WTC11 (cell line): ENCODE measurements at regions not wholly inside any gene's neighbourhood (a gene's known extent, or its start where the extent isn't known, plus 50 kb on each side); places are given as distances from the start of the nearest gene placed in this dataset.

ENCODE experiments used
- ATAC-seq: fragments of 200-7000 bp; cut with Tn5 transposase; 2 replicates; pipeline ENCODE4 v1.10.0; 2021; ENCODE audit warnings: mild to moderate bottlenecking, moderate library complexity
- CTCF ChIA-PET: fragments of 300-600 bp; sonication (Branson Sonifier 250); formaldehyde crosslinking; loops from one replicate; lab custom pipeline; 2021; ENCODE audit warnings: antibody characterized with exemption; lab: Charles Lee
- POLR2A ChIA-PET: fragments of 350-600 bp; sonication (Branson Sonifier 250); formaldehyde crosslinking; loops from one replicate; lab custom pipeline; 2021; ENCODE audit warnings: antibody characterized with exemption; lab: Charles Lee
- DNase-seq: peaks from one replicate; pipeline ENCODE4 v3.0.0; 2021; ENCODE audit warnings: low spot score
- H3K27ac Mint-ChIP-seq: 2 replicates; pipeline ENCODE4 v1.8.0; 2021; ENCODE audit warnings: mixed read lengths
- H3K27me3 Mint-ChIP-seq: 2 replicates; pipeline ENCODE4 v1.8.0; 2021; ENCODE audit warnings: low read depth, mild to moderate bottlenecking, moderate library complexity, mixed read lengths
- H3K36me3 Mint-ChIP-seq: 2 replicates; pipeline ENCODE4 v1.8.0; 2021; ENCODE audit warnings: mixed read lengths
- H3K4me1 Mint-ChIP-seq: 2 replicates; pipeline ENCODE4 v1.8.0; 2022; ENCODE audit warnings: mixed read lengths
- H3K4me3 Mint-ChIP-seq: 2 replicates; pipeline ENCODE4 v1.8.0; 2021; ENCODE audit warnings: mild to moderate bottlenecking, moderate library complexity, mixed read lengths
- H3K9me3 Mint-ChIP-seq: 2 replicates; pipeline ENCODE4 v1.8.0; 2021; ENCODE audit warnings: mixed read lengths
- ELF4 ChIP-seq: sonication (generic); formaldehyde crosslinking; IDR thresholded peaks from 2 replicates; pipeline ENCODE4 v1.8.1; 2022; ENCODE audit warnings: low read depth, mild to moderate bottlenecking, moderate library complexity, missing genetic modification reagents
- ETV6 ChIP-seq: sonication (generic); formaldehyde crosslinking; IDR thresholded peaks from 2 replicates; pipeline ENCODE4 v1.8.1; 2022; ENCODE audit warnings: mild to moderate bottlenecking, missing genetic modification reagents
- FOXK1 ChIP-seq: sonication (generic); formaldehyde crosslinking; IDR thresholded peaks from 2 replicates; pipeline ENCODE4 v1.8.0; 2022; ENCODE audit warnings: mild to moderate bottlenecking, moderate library complexity, missing genetic modification reagents
- GABPB1 ChIP-seq: sonication (generic); formaldehyde crosslinking; IDR thresholded peaks from 2 replicates; pipeline ENCODE4 v1.8.1; 2023; ENCODE audit warnings: mild to moderate bottlenecking, missing genetic modification reagents
- GRHL2 ChIP-seq: fragments of 250-450 bp; sonication (Bioruptor Pico); IDR thresholded peaks from 2 replicates; pipeline ENCODE4 v1.8.0; 2022; ENCODE audit warnings: mild to moderate bottlenecking, moderate library complexity; ENCODE audit not compliant: insufficient replicate concordance, severe bottlenecking
- GTF2I ChIP-seq: fragments of 250-450 bp; sonication (Bioruptor Pico); conservative IDR thresholded peaks from 2 replicates; pipeline ENCODE4 v1.4.0; 2021; ENCODE audit warnings: mild to moderate bottlenecking
- HMGA2 ChIP-seq: fragments of 250-450 bp; sonication (Bioruptor Pico); IDR thresholded peaks from 2 replicates; pipeline ENCODE4 v1.4.0; 2021; ENCODE audit warnings: mild to moderate bottlenecking, moderate library complexity
- JUN ChIP-seq: sonication (generic); formaldehyde crosslinking; IDR thresholded peaks from 2 replicates; pipeline ENCODE4 v1.8.0; 2023; ENCODE audit warnings: mild to moderate bottlenecking, missing genetic modification reagents
- KAT7 ChIP-seq: sonication (generic); formaldehyde crosslinking; IDR thresholded peaks from 2 replicates; pipeline ENCODE4 v1.8.1; 2023; ENCODE audit warnings: missing genetic modification reagents, mild to moderate bottlenecking, borderline replicate concordance
- MLX ChIP-seq: sonication (generic); formaldehyde crosslinking; IDR thresholded peaks from 2 replicates; pipeline ENCODE4 v1.8.1; 2023; ENCODE audit warnings: mild to moderate bottlenecking, missing genetic modification reagents, moderate library complexity
- NFATC4 ChIP-seq: fragments of 250-450 bp; sonication (Bioruptor Pico); IDR thresholded peaks from 2 replicates; pipeline ENCODE4 v1.9.0; 2021; ENCODE audit warnings: mild to moderate bottlenecking
- PRDM15 ChIP-seq: sonication (generic); formaldehyde crosslinking; IDR thresholded peaks from 2 replicates; pipeline ENCODE4 v1.8.0; 2022; ENCODE audit warnings: missing genetic modification reagents
- TEAD1 ChIP-seq: sonication (generic); formaldehyde crosslinking; IDR thresholded peaks from 2 replicates; pipeline ENCODE4 v1.8.0; 2022; ENCODE audit warnings: mild to moderate bottlenecking, missing genetic modification reagents
- USF2 ChIP-seq: sonication (generic); formaldehyde crosslinking; IDR thresholded peaks from 2 replicates; pipeline ENCODE4 v1.8.1; 2023; ENCODE audit warnings: mild to moderate bottlenecking, missing genetic modification reagents, moderate library complexity
- ZNF263 ChIP-seq: sonication (generic); formaldehyde crosslinking; IDR thresholded peaks from 2 replicates; pipeline ENCODE4 v1.8.1; 2022; ENCODE audit warnings: low read depth, mild to moderate bottlenecking, moderate library complexity, missing genetic modification reagents
- ZNF416 ChIP-seq: fragments of 250-450 bp; sonication (Bioruptor Pico); IDR thresholded peaks from 2 replicates; pipeline ENCODE4 v1.9.0; 2021; ENCODE audit warnings: mild to moderate bottlenecking, inconsistent platforms
- ZNF532 ChIP-seq: fragments of 250-450 bp; sonication (Bioruptor Pico); IDR thresholded peaks from 2 replicates; pipeline ENCODE4 v1.9.0; 2021; ENCODE audit warnings: mild to moderate bottlenecking, borderline replicate concordance
- ZNF671 ChIP-seq: fragments of 250-450 bp; sonication (Bioruptor Pico); IDR thresholded peaks from 2 replicates; pipeline ENCODE4 v1.8.0; 2021; ENCODE audit warnings: mild to moderate bottlenecking
- TF ChIP-seq, protein P1 (sequence below): sonication (generic); formaldehyde crosslinking; IDR thresholded peaks from 2 replicates; pipeline ENCODE4 v1.8.1; 2022; ENCODE audit warnings: low read depth, mild to moderate bottlenecking, moderate library complexity, missing genetic modification reagents, borderline replicate concordance
- TF ChIP-seq, protein P2 (sequence below): sonication (generic); formaldehyde crosslinking; IDR thresholded peaks from 2 replicates; pipeline ENCODE4 v1.8.0; 2022; ENCODE audit warnings: mild to moderate bottlenecking, missing genetic modification reagents
- TF ChIP-seq, protein P3 (sequence below): sonication (generic); formaldehyde crosslinking; IDR thresholded peaks from 2 replicates; pipeline ENCODE4 v1.8.0; 2022; ENCODE audit warnings: mild to moderate bottlenecking, missing genetic modification reagents
- TF ChIP-seq, protein P4 (sequence below): fragments of 250-450 bp; sonication (Bioruptor Pico); IDR thresholded peaks from 2 replicates; pipeline ENCODE4 v1.9.0; 2021; ENCODE audit warnings: moderate library complexity, mild to moderate bottlenecking, inconsistent platforms, borderline replicate concordance

GRCh38 chr4:23161787-23162186, 469.1 kb downstream of the GBA3 start (continued):
- TF ChIP-seq PRDM15 (CRISPR knock-in tag) (no peak), GABPB1 (CRISPR knock-in tag) (no peak), HMGA2 (CRISPR knock-in tag) (no peak), USF2 (no peak)
- TF ChIP-seq, protein P1, sequence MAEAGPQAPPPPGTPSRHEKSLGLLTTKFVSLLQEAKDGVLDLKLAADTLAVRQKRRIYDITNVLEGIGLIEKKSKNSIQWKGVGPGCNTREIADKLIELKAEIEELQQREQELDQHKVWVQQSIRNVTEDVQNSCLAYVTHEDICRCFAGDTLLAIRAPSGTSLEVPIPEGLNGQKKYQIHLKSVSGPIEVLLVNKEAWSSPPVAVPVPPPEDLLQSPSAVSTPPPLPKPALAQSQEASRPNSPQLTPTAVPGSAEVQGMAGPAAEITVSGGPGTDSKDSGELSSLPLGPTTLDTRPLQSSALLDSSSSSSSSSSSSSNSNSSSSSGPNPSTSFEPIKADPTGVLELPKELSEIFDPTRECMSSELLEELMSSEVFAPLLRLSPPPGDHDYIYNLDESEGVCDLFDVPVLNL (CRISPR knock-in tag), result no peak

- CTCF ChIA-PET, result interaction anchor here (0.5 kb wide), 1 partner anchor 779 kb away, joined by 3 read pairs; no protein-coding TSS in a partner anchor
- no peak for ATAC-seq
- DNase-seq, result no peak
- Mint-ChIP-seq H3K9me3 (peaks cover 6% of the 10 kb centered on the region; the same call in 1 of the 2 replicates), H3K4me1 (peaks cover 29% of the 10 kb centered on the region), H3K4me3 (no peak overlapping the region), H3K27ac (no peak overlapping the region), H3K36me3 (no peaks in the 10 kb centered on the region), H3K27me3 (no peaks in the 10 kb centered on the region)
- TF ChIP-seq FOXK1 (CRISPR knock-in tag), result no peak
- TF ChIP-seq TEAD1 (CRISPR knock-in tag), result no peak
- TF ChIP-seq, protein P2, sequence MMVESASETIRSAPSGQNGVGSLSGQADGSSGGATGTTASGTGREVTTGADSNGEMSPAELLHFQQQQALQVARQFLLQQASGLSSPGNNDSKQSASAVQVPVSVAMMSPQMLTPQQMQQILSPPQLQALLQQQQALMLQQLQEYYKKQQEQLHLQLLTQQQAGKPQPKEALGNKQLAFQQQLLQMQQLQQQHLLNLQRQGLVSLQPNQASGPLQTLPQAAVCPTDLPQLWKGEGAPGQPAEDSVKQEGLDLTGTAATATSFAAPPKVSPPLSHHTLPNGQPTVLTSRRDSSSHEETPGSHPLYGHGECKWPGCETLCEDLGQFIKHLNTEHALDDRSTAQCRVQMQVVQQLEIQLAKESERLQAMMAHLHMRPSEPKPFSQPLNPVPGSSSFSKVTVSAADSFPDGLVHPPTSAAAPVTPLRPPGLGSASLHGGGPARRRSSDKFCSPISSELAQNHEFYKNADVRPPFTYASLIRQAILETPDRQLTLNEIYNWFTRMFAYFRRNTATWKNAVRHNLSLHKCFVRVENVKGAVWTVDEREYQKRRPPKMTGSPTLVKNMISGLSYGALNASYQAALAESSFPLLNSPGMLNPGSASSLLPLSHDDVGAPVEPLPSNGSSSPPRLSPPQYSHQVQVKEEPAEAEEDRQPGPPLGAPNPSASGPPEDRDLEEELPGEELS, result no peak
- no peak for TF ChIP-seq NFATC4 (CRISPR knock-in tag)
- TF ChIP-seq MLX (CRISPR knock-in tag), result no peak
- TF ChIP-seq, protein P3, sequence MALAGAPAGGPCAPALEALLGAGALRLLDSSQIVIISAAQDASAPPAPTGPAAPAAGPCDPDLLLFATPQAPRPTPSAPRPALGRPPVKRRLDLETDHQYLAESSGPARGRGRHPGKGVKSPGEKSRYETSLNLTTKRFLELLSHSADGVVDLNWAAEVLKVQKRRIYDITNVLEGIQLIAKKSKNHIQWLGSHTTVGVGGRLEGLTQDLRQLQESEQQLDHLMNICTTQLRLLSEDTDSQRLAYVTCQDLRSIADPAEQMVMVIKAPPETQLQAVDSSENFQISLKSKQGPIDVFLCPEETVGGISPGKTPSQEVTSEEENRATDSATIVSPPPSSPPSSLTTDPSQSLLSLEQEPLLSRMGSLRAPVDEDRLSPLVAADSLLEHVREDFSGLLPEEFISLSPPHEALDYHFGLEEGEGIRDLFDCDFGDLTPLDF (CRISPR knock-in tag), result no peak
- no peak for TF ChIP-seq ZNF263
- TF ChIP-seq ZNF416 (CRISPR knock-in tag), result no peak
- no peak for TF ChIP-seq ELF4 (CRISPR knock-in tag)
- no peak for TF ChIP-seq KAT7 (CRISPR knock-in tag)
- TF ChIP-seq, protein P4, sequence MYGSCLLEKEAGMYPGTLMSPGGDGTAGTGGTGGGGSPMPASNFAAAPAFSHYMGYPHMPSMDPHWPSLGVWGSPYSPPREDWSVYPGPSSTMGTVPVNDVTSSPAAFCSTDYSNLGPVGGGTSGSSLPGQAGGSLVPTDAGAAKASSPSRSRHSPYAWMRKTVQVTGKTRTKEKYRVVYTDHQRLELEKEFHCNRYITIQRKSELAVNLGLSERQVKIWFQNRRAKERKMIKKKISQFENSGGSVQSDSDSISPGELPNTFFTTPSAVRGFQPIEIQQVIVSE (CRISPR knock-in tag), result no peak
- TF ChIP-seq ZNF532 (CRISPR knock-in tag), result no peak
- TF ChIP-seq GRHL2 (CRISPR knock-in tag), result no peak
- no peak for TF ChIP-seq GTF2I
- no peak for TF ChIP-seq ZNF671
- no peak for TF ChIP-seq JUN (CRISPR knock-in tag)
- no peak for TF ChIP-seq ETV6 (CRISPR knock-in tag)
- POLR2A ChIA-PET, result no interaction called here
These were observed 460.3 kb downstream of the GBA3 start for GRCh38 chr4:23153076-23153475.
